H9 (cell line): ENCODE measurements at regions not wholly inside any gene's neighbourhood (a gene's known extent, or its start where the extent isn't known, plus 50 kb on each side); places are given as distances from the start of the nearest gene placed in this dataset.

Experiments used
- DNase-seq: peaks from one replicate; pipeline ENCODE4 v3.0.0-alpha.2; 2017
- H2AFZ ChIP-seq: one replicate; pipeline ENCODE4 v1.6.1; 2013; ENCODE audit warnings: mild to moderate bottlenecking, low read length, control low read depth, moderate library complexity
- H2AK5ac ChIP-seq: 2 replicates; pipeline ENCODE4 v1.6.1; 2013; ENCODE audit warnings: low read length, control low read depth, mixed read lengths; ENCODE audit not compliant: insufficient read length
- H2BK120ac ChIP-seq: one replicate; pipeline ENCODE4 v1.6.1; 2013; ENCODE audit warnings: low read depth, mild to moderate bottlenecking, low read length, control low read depth, inconsistent platforms; ENCODE audit not compliant: poor library complexity, severe bottlenecking
- H2BK12ac ChIP-seq: 2 replicates; pipeline ENCODE4 v1.6.1; 2013; ENCODE audit warnings: low read length, control low read depth, mixed read lengths, low read depth; ENCODE audit not compliant: insufficient read length
- H2BK15ac ChIP-seq: 2 replicates; pipeline ENCODE4 v1.6.1; 2013; ENCODE audit warnings: low read depth, low read length, control low read depth
- H2BK20ac ChIP-seq: one replicate; pipeline ENCODE4 v1.6.1; 2013; ENCODE audit warnings: low read depth, mild to moderate bottlenecking, low read length, control low read depth, inconsistent platforms; ENCODE audit not compliant: poor library complexity, severe bottlenecking
- H2BK5ac ChIP-seq: 2 replicates; pipeline ENCODE4 v1.6.1; 2013; ENCODE audit warnings: low read length, control low read depth, mixed read lengths; ENCODE audit not compliant: insufficient read length
- H3K14ac ChIP-seq: 2 replicates; pipeline ENCODE4 v1.6.1; 2013; ENCODE audit warnings: low read length, control low read depth; ENCODE audit not compliant: insufficient read depth
- H3K18ac ChIP-seq: 2 replicates; pipeline ENCODE4 v1.6.1; 2013; ENCODE audit warnings: low read depth, mild to moderate bottlenecking, mixed read lengths, low read length, control low read depth; ENCODE audit not compliant: insufficient read length
- H3K23ac ChIP-seq: 2 replicates; pipeline ENCODE4 v1.6.1; 2013; ENCODE audit warnings: low read length, control low read depth, mixed read lengths, low read depth; ENCODE audit not compliant: insufficient read length
- H3K23me2 ChIP-seq: 2 replicates; pipeline ENCODE4 v1.6.1; 2013; ENCODE audit warnings: low read depth, mild to moderate bottlenecking, mixed read lengths, low read length, control low read depth; ENCODE audit not compliant: insufficient read length, poor library complexity, severe bottlenecking
- H3K27ac ChIP-seq: 2 replicates; pipeline ENCODE4 v1.5.1; 2013; ENCODE audit warnings: low read length, control low read depth, mixed read lengths, low read depth; ENCODE audit not compliant: insufficient read length
- H3K27me3 ChIP-seq: 2 replicates; pipeline ENCODE4 v1.6.1; 2013; ENCODE audit warnings: low read length, control low read depth, inconsistent platforms; ENCODE audit not compliant: insufficient read depth
- H3K4ac ChIP-seq: 2 replicates; pipeline ENCODE4 v1.6.1; 2013; ENCODE audit warnings: low read depth, mild to moderate bottlenecking, control low read depth, inconsistent platforms, low read length, moderate library complexity
- H3K4me1 ChIP-seq: 2 replicates; pipeline ENCODE4 v1.6.1; 2013; ENCODE audit warnings: low read length, control low read depth, inconsistent platforms; ENCODE audit not compliant: insufficient read depth
- H3K4me2 ChIP-seq: 2 replicates; pipeline ENCODE4 v1.6.1; 2013; ENCODE audit warnings: low read length, control low read depth, mixed read lengths; ENCODE audit not compliant: insufficient read length, insufficient read depth
- H3K56ac ChIP-seq: 2 replicates; pipeline ENCODE4 v1.6.1; 2013; ENCODE audit warnings: low read depth, mild to moderate bottlenecking, mixed read lengths, low read length, control low read depth; ENCODE audit not compliant: insufficient read length
- H3K79me1 ChIP-seq: 2 replicates; pipeline ENCODE4 v1.6.1; 2013; ENCODE audit warnings: low read depth, mild to moderate bottlenecking, moderate library complexity, low read length, control low read depth, inconsistent platforms; ENCODE audit not compliant: insufficient read depth, poor library complexity, severe bottlenecking
- H3K79me2 ChIP-seq: 2 replicates; pipeline ENCODE4 v1.6.1; 2013; ENCODE audit warnings: low read length, control low read depth, inconsistent platforms; ENCODE audit not compliant: insufficient read depth
- H3K9ac ChIP-seq: 2 replicates; pipeline ENCODE4 v1.6.1; 2013; ENCODE audit warnings: low read length, control low read depth, mixed read lengths; ENCODE audit not compliant: insufficient read length; ENCODE audit errors: extremely low read depth
- H3K9me3 ChIP-seq: one replicate; pipeline ENCODE4 v1.6.1; 2013; ENCODE audit warnings: low read depth, low read length, inconsistent platforms; ENCODE audit not compliant: control insufficient read depth
- H3T11ph ChIP-seq: one replicate; pipeline ENCODE4 v1.6.1; 2013; ENCODE audit warnings: mild to moderate bottlenecking, low read length, control low read depth, inconsistent platforms
- H4K20me1 ChIP-seq: one replicate; pipeline ENCODE4 v1.6.1; 2013; ENCODE audit not compliant: control insufficient read depth, insufficient read length, insufficient read depth
- H4K5ac ChIP-seq: 2 replicates; pipeline ENCODE4 v1.6.1; 2013; ENCODE audit warnings: low read depth, mild to moderate bottlenecking, mixed read lengths, low read length, control low read depth; ENCODE audit not compliant: insufficient read length
- H4K8ac ChIP-seq: replicated peaks from 2 replicates; pipeline ENCODE4 v1.6.1; 2013; ENCODE audit warnings: low read length, control low read depth, mixed read lengths, low read depth; ENCODE audit not compliant: insufficient read length
- H4K91ac ChIP-seq: 2 replicates; pipeline ENCODE4 v1.6.1; 2013; ENCODE audit warnings: low read depth, mild to moderate bottlenecking, moderate library complexity, mixed read lengths, low read length, control low read depth; ENCODE audit not compliant: insufficient read length
- H3K27ac Mint-ChIP-seq, 3 experiments: 2 replicates in 2 of 3; 3 replicates in 1 of 3; pipeline ENCODE4 v1.8.0; 2020 to 2021; ENCODE audit warnings: mixed read lengths in 3 of 3, mild to moderate bottlenecking in 1 of 3, moderate library complexity in 1 of 3
- H3K27me3 Mint-ChIP-seq: 2 replicates; pipeline ENCODE4 v1.8.0; 2021; ENCODE audit warnings: low read depth, mild to moderate bottlenecking, moderate library complexity, mixed read lengths
- H3K36me3 Mint-ChIP-seq, 3 experiments: 2 replicates in 2 of 3; 3 replicates in 1 of 3; pipeline ENCODE4 v1.8.0; 2020 to 2021; ENCODE audit warnings: low read depth in 3 of 3, mixed read lengths in 3 of 3; ENCODE audit not compliant: insufficient read depth in 1 of 3
- H3K4me1 Mint-ChIP-seq, 2 experiments: 2 replicates each; pipeline ENCODE4 v1.8.0; 2020; ENCODE audit warnings: mixed read lengths in 2 of 2
- H3K4me3 Mint-ChIP-seq, 2 experiments: 2 replicates in 1 of 2; 3 replicates in 1 of 2; pipeline ENCODE4 v1.8.0; 2020 to 2021; ENCODE audit warnings: mild to moderate bottlenecking in 2 of 2, mixed read lengths in 2 of 2, moderate library complexity in 1 of 2
- H3K9me3 Mint-ChIP-seq, 2 experiments: 2 replicates in 1 of 2; 3 replicates in 1 of 2; pipeline ENCODE4 v1.8.0; 2020; ENCODE audit warnings: mild to moderate bottlenecking in 2 of 2, mixed read lengths in 2 of 2, moderate library complexity in 1 of 2
- WGBS: extraction: QIAGEN DNeasy Blood & Tissue Kit; methylation state at CpG from one replicate; pipeline ENCODE4 v1.1.7; 2013; ENCODE audit warnings: missing lambda C conversion rate, low lambda C conversion rate, mixed read lengths; ENCODE audit not compliant: insufficient read length; ENCODE audit errors: extremely low coverage; 5-methylcytosine and 5-hydroxymethylcytosine counted together
- TF ChIP-seq, protein P1 (sequence below): fragments of 200-600 bp; sonication (generic); conservative IDR thresholded peaks from 3 replicates; pipeline ENCODE4 v1.8.0; 2021; ENCODE audit warnings: antibody characterized with exemption, mild to moderate bottlenecking

DNA sequence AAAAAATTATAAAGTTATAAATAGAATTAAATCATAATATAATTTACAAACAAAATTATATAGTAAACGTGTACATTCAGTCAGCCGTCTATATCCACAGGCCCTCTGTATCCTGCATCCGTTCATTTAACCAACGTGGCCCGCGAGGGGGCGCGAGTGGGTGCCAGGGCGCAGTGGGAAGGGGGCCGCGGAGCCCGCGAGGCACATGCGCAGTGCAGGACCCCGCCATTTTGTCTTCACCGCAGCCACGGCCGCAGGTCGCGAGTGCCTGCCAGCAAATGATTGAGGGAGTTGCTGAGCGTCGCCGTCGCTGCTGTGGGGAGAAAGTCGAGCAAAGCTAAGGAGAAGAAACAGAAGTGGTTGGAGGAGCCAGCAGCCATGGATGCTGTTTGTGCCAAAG is 53.4 kb upstream of the ECI2 start:
- Histone ChIP-seq H3K4me2 (no peak overlapping the region), H3K9ac (no peak overlapping the region), H3K27ac (no peak overlapping the region), H2AK5ac (no peak overlapping the region), H2BK12ac (no peak overlapping the region), H4K20me1 (no peaks in the 10 kb centered on the region), H3K14ac (no peak overlapping the region), H2BK120ac (no peak overlapping the region), H3K4me1 (no peaks in the 10 kb centered on the region), H4K8ac (no peak overlapping the region), H2BK15ac (no peak overlapping the region), H3K79me2 (no peaks in the 10 kb centered on the region), H2AFZ (no peak overlapping the region), H3K23me2 (no peaks in the 10 kb centered on the region), H3T11ph (no peak overlapping the region), H3K4ac (no peak overlapping the region), H2BK5ac (no peak overlapping the region), H3K9me3 (no peaks in the 10 kb centered on the region), H3K56ac (no peak overlapping the region), H3K79me1 (no peaks in the 10 kb centered on the region), H4K5ac (no peak overlapping the region), H2BK20ac (no peak overlapping the region), H3K27me3 (no peaks in the 10 kb centered on the region), H3K18ac (no peak overlapping the region), H4K91ac (no peak overlapping the region), H3K23ac (no peak overlapping the region)
- Mint-ChIP-seq H3K4me1 (peaks cover 6 to 10% of the 10 kb centered on the region in 2 experiments; a peak in 3 of 4 replicates), H3K9me3 (peaks cover 13 to 16% of the 10 kb centered on the region in 2 experiments; a peak in 4 of 5 replicates), H3K27me3 (no peaks in the 10 kb centered on the region; the same call in 1 of the 2 replicates), H3K27ac (no peak overlapping the region), H3K36me3 (peaks cover 0 to 11% (median 3%) of the 10 kb centered on the region in 3 experiments; a peak in 3 of 7 replicates), H3K4me3 (no peak overlapping the region)
- DNase-seq: no peak
- TF ChIP-seq, protein P1, sequence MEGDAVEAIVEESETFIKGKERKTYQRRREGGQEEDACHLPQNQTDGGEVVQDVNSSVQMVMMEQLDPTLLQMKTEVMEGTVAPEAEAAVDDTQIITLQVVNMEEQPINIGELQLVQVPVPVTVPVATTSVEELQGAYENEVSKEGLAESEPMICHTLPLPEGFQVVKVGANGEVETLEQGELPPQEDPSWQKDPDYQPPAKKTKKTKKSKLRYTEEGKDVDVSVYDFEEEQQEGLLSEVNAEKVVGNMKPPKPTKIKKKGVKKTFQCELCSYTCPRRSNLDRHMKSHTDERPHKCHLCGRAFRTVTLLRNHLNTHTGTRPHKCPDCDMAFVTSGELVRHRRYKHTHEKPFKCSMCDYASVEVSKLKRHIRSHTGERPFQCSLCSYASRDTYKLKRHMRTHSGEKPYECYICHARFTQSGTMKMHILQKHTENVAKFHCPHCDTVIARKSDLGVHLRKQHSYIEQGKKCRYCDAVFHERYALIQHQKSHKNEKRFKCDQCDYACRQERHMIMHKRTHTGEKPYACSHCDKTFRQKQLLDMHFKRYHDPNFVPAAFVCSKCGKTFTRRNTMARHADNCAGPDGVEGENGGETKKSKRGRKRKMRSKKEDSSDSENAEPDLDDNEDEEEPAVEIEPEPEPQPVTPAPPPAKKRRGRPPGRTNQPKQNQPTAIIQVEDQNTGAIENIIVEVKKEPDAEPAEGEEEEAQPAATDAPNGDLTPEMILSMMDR: no peak
- WGBS: no CpG with 5 or more reads among the region's 25 CpGs
